ENCODE measurements at regions not wholly inside any gene's neighbourhood (a gene's known extent, or its start where the extent isn't known, plus 50 kb on each side); places are given as distances from the start of the nearest gene placed in this dataset.

GRCh38 chr11:23423656-23424055 is 563.4 kb upstream of the CCDC179 start:
- TF ChIP-seq POLR2AphosphoS5 (IDR thresholded peaks at IDR 0.05; ENCODE audit: insufficient read depth in 1 of 2, low read depth in 1 of 2) (no peak), POLR2A (IDR thresholded peaks at IDR 0.05) (no peak), CTCF (IDR thresholded peaks at IDR 0.05) (no peak)
